HEK293 (cell line): ENCODE measurements at regions not wholly inside any gene's neighbourhood (a gene's known extent, or its start where the extent isn't known, plus 50 kb on each side); places are given as distances from the start of the nearest gene placed in this dataset.

Source experiments
- CTCF ChIP-seq: fragments of 450-650 bp; formaldehyde crosslinking; IDR thresholded peaks from 2 replicates; pipeline ENCODE4 v1.5.1; 2016; ENCODE audit warnings: missing biosample characterization, missing genetic modification characterization
- MZF1 ChIP-seq: fragments of 450-650 bp; formaldehyde crosslinking; IDR thresholded peaks from 2 replicates; pipeline ENCODE4 v1.5.1; 2017; ENCODE audit warnings: missing biosample characterization, missing genetic modification characterization, borderline replicate concordance
- ZFP69B ChIP-seq: fragments of 450-650 bp; formaldehyde crosslinking; IDR thresholded peaks from 2 replicates; pipeline ENCODE4 v1.5.1; 2016; ENCODE audit warnings: missing biosample characterization, missing genetic modification characterization
- ZNF274 ChIP-seq, 2 experiments: fragments of 200-500 bp in 1 of 2; fragments of 450-650 bp in 1 of 2; sonication (Bioruptor generic) in 1 of 2; formaldehyde crosslinking in 1 of 2; IDR thresholded peaks; 2 replicates each; pipeline versions ENCODE4 v1.5.1 to v1.6.1; 2014 to 2016; ENCODE audit warnings: borderline replicate concordance in 1 of 2, inconsistent platforms in 1 of 2, low read length in 1 of 2, missing biosample characterization in 1 of 2, missing genetic modification characterization in 1 of 2
- ZNF394 ChIP-seq: fragments of 450-650 bp; formaldehyde crosslinking; IDR thresholded peaks from 2 replicates; pipeline ENCODE4 v1.5.1; 2016; ENCODE audit warnings: missing biosample characterization, missing genetic modification characterization, mild to moderate bottlenecking, moderate library complexity, borderline replicate concordance

DNA sequence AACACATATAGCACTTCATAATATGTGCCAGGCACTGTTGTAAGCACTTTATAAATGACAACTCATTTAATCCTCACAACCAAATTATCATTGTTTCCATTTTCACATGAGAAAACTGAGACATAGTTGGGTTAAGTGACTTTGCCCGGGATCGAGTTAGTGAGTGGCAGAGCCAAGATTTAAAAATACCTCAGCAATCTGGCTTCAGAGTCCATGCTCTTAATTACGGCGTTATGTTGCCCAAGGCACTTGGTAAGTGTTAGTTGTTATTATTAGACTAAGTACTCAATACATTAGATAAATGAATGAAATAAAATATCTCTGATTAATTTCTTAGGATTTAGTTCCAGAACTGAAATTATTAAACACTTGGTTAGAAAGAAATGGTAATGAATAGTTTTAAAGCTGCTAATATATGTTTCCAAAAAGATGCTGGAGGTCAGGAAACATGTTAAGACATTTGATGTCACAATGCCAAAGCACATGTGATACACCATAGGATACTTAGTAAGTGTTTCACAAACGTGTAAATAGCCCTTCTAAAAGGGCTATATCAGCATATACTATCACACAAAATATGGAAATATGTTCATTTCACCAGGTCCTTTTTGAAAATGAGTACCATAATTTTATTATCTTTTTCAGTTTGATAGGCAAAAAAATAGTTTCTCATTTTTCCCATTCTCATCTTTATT lies 301.9 kb downstream of the GPAT3 start:
- TF ChIP-seq ZNF394 (no peak), CTCF (no peak), MZF1 (tag by site-specific recombination) (no peak), ZFP69B (tag by site-specific recombination) (no peak), ZNF274 (IDR thresholded peaks at IDR 0.05; ENCODE audit: low read length) (no peak), ZNF274 (tag by site-specific recombination; IDR thresholded peaks at IDR 0.05; ENCODE audit: borderline replicate concordance) (no peak)
